Adipocyte (in vitro differentiated cells): ENCODE measurements at regions not wholly inside any gene's neighbourhood (a gene's known extent, or its start where the extent isn't known, plus 50 kb on each side); places are given as distances from the start of the nearest gene placed in this dataset.
A peak's percentile ranks its signal among the peaks of the same experiment; 100 is the strongest.

Experiments
- DNase-seq: peaks from one replicate; pipeline ENCODE4 v3.0.0-alpha.2; 2015; ENCODE audit warnings: low read depth
- H3K27me3 ChIP-seq: replicated peaks from 2 replicates; pipeline ENCODE4 v1.7.0; 2013; ENCODE audit warnings: mild to moderate bottlenecking, low read length, moderate library complexity; ENCODE audit not compliant: control insufficient read depth, insufficient read depth
- H3K36me3 ChIP-seq: 2 replicates; pipeline ENCODE4 v1.7.0; 2013; ENCODE audit warnings: low read length, mild to moderate bottlenecking, moderate library complexity; ENCODE audit not compliant: control insufficient read depth, insufficient read depth, severe bottlenecking
- H3K4me1 ChIP-seq: 2 replicates; pipeline ENCODE4 v1.7.0; 2013; ENCODE audit warnings: mild to moderate bottlenecking, low read length, moderate library complexity; ENCODE audit not compliant: control insufficient read depth, insufficient read depth
- H3K4me3 ChIP-seq: 2 replicates; pipeline ENCODE4 v1.7.0; 2013; ENCODE audit warnings: mild to moderate bottlenecking, low read length, moderate library complexity
- H3K9ac ChIP-seq: 2 replicates; pipeline ENCODE4 v1.7.0; 2013; ENCODE audit warnings: mild to moderate bottlenecking, low read length, moderate library complexity
- H3K9me3 ChIP-seq: 2 replicates; pipeline ENCODE4 v1.7.0; 2013; ENCODE audit warnings: mild to moderate bottlenecking, low read length, moderate library complexity; ENCODE audit not compliant: control insufficient read depth

DNA sequence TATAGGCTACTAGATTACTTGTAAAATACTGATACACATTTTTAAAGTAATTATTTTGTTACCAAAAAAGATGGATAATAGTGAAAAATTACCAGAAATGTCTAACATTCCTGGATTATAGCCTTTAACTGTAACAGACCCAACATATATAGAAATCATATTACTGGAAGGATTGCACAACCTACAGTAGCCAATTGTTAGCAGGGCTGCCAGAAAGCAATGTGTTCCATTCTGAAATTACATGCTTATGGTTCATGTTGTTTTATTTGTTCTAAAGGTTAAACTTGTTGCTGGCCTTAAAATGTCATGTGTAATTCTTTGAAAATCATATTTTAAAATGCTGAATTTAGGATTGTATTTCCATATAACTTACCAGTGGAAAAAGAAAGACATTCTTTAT, 793.6 kb upstream of the ACVR2A start:
- DNase-seq, result peak; percentile 33
- Histone ChIP-seq H3K4me3 (no peak overlapping the region), H3K36me3 (no peaks in the 10 kb centered on the region), H3K4me1 (peaks cover 22% of the 10 kb centered on the region), H3K27me3 (no peaks in the 10 kb centered on the region), H3K9me3 (peaks cover 3% of the 10 kb centered on the region), H3K9ac (no peak overlapping the region)

DNA sequence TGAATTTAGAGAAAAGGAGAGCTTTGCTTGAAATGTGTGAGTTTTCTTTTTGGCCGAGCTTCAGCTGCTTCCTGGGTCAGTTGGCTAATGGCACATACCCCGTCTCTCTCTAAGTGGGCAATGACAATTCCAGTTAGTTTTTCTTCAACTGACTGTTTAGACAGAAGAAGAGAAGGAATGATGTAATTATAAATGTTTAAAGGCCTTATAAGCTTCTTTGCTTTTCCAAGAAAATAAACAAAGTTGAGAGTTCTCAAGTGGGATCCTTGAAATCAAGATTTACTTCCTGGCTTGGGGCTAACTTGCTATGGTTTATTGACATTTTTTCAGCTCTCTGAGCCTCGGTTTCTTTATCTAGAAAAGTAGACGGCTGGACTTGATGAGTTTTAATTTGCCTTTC, 794.9 kb upstream of the ACVR2A start:
- Histone ChIP-seq H3K9me3 (peaks cover 3% of the 10 kb centered on the region), H3K4me3 (no peak overlapping the region), H3K36me3 (no peaks in the 10 kb centered on the region), H3K27me3 (no peaks in the 10 kb centered on the region), H3K9ac (no peak overlapping the region), H3K4me1 (peaks cover 22% of the 10 kb centered on the region)
- no peak for DNase-seq

DNA sequence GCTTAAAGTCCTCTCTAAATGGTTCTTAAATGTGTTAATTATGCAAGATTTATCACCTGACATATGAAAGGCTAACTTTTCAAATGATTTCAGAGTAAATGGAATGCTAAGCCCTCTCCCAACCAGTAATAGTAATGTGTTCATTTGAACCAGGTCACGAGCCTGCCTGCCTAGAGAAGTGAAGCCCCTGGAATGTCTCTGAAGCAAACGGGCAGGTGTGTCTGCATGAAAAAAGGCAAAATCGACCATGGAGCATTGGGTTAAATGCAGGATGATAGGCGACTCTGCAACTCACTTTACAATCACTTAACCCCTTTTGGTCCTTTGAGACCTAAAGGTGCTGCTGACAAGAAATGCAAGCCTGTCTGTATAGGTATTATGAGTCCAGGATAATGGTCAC, 798.4 kb upstream of the ACVR2A start:
- Histone ChIP-seq H3K4me3 (no peak overlapping the region), H3K9me3 (no peaks in the 10 kb centered on the region), H3K36me3 (no peaks in the 10 kb centered on the region), H3K27me3 (no peaks in the 10 kb centered on the region), H3K4me1 (peaks cover 17% of the 10 kb centered on the region), H3K9ac (no peak overlapping the region)
- no peak for DNase-seq

DNA sequence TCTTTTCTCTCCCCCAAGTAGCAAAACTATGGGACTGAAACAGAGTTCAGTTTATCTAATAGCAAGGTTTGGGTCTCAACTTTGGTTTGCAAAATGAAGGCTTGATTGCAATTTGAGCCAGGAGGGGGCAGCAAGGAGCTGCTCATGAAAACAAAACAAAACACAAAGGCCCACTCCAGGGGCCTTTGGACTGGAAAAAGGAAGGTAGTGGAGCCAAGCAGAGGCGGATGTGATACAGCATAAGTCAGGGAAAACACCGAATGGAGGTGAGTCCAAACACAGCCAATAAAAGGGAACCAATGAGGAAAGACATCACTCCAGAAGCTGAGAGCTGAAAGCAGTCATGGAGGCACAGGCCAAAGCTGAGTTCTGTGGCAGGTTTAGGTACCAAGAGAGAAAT, 799.7 kb upstream of the ACVR2A start:
- DNase-seq, result peak; percentile 16
- H3K27me3 ChIP-seq, result no peaks in the 10 kb centered on the region
- H3K9me3 ChIP-seq, result no peaks in the 10 kb centered on the region
- no peaks in the 10 kb centered on the region for H3K36me3 ChIP-seq
- peak overlapping the region; percentile 16 for H3K9ac ChIP-seq
- peaks cover 6% of the 10 kb centered on the region for H3K4me1 ChIP-seq
- H3K4me3 ChIP-seq, result no peak overlapping the region

DNA sequence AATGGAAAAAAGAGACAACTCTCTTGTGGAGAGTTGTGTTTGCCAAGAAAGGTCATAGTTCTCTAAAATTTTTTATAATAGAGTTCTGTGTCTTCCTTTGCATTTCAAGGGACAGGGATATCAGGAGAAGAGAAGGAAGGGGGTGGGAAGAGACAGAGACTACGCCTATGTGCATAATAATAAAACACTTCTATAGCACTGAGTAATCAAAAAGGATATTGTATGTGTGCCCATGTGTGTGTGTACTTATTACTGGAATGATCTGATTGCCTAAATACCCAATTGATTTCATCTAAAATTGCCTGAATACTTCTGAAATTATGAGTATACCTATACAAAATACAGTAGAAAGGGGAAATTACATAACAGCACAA, 803.7 kb upstream of the ACVR2A start:
- Histone ChIP-seq H3K4me3 (no peak overlapping the region), H3K27me3 (no peaks in the 10 kb centered on the region), H3K36me3 (no peaks in the 10 kb centered on the region), H3K4me1 (no peaks in the 10 kb centered on the region), H3K9me3 (no peaks in the 10 kb centered on the region), H3K9ac (no peak overlapping the region)
- DNase-seq, result no peak

DNA sequence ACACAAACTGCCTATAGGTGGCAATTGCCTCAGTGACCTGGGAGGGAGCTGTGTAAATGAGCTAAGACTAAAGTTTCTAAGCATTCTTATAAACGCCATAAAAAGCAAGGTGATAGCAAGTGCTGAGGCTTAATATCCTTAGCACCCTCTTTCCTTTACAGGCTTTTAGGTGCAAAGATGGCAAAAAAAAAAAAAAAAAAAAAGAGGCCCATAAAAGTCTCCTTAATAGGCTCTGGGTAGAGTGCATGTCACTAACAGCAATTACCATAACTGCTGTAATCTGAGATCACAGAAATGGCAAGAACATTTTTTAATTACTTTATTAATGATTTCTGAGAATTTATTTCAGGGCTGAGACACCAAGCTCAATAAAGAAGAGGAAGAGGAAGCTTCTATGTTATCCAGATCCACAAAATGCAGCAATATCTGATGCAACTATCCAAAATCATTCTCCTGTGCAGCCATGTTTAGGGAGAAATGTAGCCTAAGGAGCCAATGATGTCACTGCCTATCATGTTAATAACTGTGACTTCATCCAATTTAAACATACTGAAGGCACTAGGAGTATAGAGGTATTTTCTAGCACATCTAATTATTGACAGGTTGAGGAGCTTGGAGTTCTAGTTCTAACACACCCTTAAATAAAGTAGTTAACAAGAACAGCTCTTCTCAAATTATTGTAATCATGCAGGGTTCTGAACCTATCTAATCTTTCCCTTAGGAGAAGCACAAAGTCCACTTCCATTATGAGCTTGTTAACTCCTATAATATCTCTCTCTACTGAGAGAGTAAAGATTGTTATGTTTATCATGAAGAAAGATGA, 804.3 kb upstream of the ACVR2A start:
- Histone ChIP-seq H3K27me3 (no peaks in the 10 kb centered on the region), H3K9me3 (no peaks in the 10 kb centered on the region), H3K4me1 (no peaks in the 10 kb centered on the region), H3K9ac (no peak overlapping the region), H3K4me3 (no peak overlapping the region), H3K36me3 (no peaks in the 10 kb centered on the region)
- DNase-seq, result no peak

DNA sequence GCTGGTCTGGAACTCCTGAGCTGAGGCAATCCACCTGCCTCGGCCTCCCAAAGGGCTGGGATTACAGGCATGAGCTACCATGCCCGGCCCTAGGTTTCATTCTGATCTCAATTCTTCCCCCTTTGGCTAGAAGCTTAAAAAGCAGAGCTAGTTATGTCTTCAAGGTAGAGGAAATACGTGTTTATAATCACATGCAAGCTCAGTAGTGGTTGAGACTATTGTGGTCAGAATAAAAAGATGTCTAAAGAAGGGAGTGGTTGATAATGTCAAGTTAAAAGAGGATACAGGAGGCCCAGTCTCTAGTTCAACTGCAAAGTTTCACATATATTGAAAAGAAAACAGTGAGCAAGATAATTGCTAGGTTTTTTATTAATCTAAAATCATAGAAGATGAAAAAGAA, 807.8 kb upstream of the ACVR2A start:
- no peaks in the 10 kb centered on the region for H3K27me3 ChIP-seq
- no peaks in the 10 kb centered on the region for H3K9me3 ChIP-seq
- no peak overlapping the region for H3K4me3 ChIP-seq
- peaks cover 7% of the 10 kb centered on the region for H3K4me1 ChIP-seq
- DNase-seq, result no peak
- H3K9ac ChIP-seq, result no peak overlapping the region
- no peaks in the 10 kb centered on the region for H3K36me3 ChIP-seq

DNA sequence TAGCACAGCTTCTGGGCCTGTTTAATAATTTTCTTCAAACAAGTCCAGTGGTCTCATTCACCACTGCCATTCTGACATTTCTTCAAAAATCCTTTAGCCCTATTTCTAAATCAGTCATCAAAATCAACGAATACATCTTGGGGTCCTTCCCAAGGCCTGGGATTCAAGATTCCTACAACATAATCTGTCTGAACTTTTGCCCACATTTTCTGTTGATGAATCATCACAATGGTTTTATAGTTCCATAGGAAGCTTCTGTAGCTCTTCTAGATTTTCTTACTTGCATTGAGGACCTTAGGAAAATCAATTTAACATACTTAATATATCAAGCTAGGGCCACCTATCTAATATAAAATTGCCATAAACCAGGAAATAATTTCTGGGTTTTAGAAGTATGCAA, 811.8 kb upstream of the ACVR2A start:
- Histone ChIP-seq H3K36me3 (no peaks in the 10 kb centered on the region), H3K27me3 (no peaks in the 10 kb centered on the region), H3K9ac (no peak overlapping the region), H3K9me3 (no peaks in the 10 kb centered on the region), H3K4me3 (no peak overlapping the region), H3K4me1 (peaks cover 14% of the 10 kb centered on the region)
- DNase-seq, result no peak

DNA sequence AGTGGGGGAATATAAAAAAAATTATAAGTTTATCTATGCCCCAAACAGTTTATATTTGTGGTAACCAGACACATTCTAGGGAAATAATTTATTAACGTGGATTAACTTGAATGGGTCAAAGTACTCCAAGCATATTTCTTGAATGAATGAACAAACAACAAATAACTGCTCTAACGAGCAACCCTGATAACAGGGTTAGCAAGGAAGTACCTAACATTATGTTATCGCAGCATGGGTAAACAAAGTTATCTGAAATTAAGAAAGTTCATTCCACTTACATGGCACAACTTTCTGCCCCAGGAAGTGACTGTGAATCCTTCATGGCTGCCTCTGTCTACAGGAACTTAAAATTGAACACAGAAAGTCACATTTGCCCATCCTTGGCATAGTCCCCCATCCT, 812.9 kb upstream of the ACVR2A start:
- DNase-seq, result no peak

DNA sequence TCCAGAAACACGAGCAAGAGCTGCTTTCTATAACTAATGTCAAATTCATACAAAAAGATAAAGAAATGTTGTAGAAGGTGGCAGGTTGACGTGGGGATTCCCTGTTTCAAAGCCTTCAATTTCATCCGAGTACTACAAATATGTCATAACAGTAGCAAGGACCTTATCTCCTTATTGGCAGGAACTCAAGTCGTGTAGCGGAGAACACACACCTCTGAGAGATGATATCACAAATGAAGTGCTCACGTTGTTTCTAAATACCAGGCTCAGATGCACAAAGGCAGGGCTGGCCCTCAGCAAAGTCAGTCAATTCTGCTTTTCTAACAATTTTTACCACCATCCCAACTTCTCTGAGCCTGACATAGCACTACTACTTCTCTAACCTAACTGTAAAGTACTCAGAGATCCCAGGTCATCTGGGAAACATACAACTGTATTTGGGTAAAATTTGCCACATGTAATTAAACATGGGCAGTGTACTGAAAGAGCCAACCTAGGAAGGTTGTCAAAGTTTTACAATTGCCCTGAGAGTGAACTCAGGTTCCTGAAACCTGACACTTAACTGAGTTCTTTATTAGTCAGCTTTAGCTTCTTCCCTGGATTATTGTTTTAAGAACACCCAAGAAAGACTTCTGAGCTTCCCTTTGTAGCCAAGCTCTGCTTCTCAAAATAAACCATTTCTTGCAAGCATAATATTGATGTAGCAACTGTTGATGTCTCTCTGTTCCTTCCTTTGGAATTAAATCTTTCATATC, 813.7 kb upstream of the ACVR2A start:
- Histone ChIP-seq H3K9ac (no peak overlapping the region), H3K9me3 (no peaks in the 10 kb centered on the region), H3K36me3 (no peaks in the 10 kb centered on the region), H3K4me1 (peaks cover 28% of the 10 kb centered on the region), H3K4me3 (no peak overlapping the region), H3K27me3 (no peaks in the 10 kb centered on the region)
- DNase-seq, result no peak

More for the DNA sequence above, 812.9 kb upstream of the ACVR2A start:
- H3K27me3 ChIP-seq, result no peaks in the 10 kb centered on the region
- no peak overlapping the region for H3K9ac ChIP-seq
- no peak overlapping the region for H3K4me3 ChIP-seq
- no peaks in the 10 kb centered on the region for H3K9me3 ChIP-seq
- peaks cover 21% of the 10 kb centered on the region for H3K4me1 ChIP-seq
- no peaks in the 10 kb centered on the region for H3K36me3 ChIP-seq

DNA sequence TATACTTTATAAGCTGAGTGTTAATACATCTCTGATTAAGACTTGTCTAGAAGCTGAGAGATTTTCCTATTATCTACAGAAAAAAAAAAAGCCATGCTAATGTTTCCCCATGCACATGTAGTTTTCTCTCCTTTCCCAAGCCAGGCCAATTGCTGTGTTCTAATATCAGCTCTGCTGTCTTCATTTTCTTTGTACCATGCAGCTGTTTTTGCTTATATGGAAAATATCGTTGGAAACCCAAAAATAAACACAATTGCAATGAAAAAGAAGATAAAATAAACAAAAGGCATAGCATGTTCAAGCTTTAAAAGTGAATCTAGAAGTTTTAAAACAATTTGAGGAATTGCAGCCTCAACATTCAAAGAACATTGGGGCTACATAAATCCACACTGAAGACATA, 817.4 kb upstream of the ACVR2A start:
- Histone ChIP-seq H3K9ac (peak overlapping the region; percentile 18), H3K4me1 (peaks cover 35% of the 10 kb centered on the region), H3K9me3 (peaks cover 7% of the 10 kb centered on the region), H3K4me3 (peak overlapping the region; percentile 34), H3K36me3 (no peaks in the 10 kb centered on the region), H3K27me3 (no peaks in the 10 kb centered on the region)
- no peak for DNase-seq
